HG03039 (cell line): ENCODE measurements at regions not wholly inside any gene's neighbourhood (a gene's known extent, or its start where the extent isn't known, plus 50 kb on each side); places are given as distances from the start of the nearest gene placed in this dataset.

Experiments used
- ATAC-seq: cut with Tn5 transposase; IDR thresholded peaks from one replicate; pipeline ENCODE4 v1.9.1; 2021; ENCODE audit warnings: mild to moderate bottlenecking, moderate library complexity; ENCODE audit not compliant: unreplicated experiment

DNA sequence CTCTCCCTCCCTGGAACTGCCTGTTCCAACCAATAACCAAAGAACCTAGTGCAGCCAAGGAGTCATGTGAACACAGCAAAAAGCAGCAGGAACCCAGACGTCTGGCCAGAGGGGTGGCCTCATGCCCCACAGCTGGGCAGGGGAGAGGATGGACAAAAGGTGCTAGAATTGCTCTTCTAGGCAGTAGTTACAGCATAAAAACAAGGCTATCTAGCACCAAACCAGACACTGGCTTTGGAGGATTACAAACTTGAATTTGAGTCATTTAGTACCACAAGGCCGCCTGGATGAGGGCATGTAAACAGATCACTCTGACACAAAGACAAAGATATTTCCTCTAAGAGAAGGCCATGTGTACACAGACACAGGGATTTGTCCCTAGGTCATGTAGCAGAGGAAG, 423.3 kb upstream of the MAF start:
- ATAC-seq: no peak

DNA sequence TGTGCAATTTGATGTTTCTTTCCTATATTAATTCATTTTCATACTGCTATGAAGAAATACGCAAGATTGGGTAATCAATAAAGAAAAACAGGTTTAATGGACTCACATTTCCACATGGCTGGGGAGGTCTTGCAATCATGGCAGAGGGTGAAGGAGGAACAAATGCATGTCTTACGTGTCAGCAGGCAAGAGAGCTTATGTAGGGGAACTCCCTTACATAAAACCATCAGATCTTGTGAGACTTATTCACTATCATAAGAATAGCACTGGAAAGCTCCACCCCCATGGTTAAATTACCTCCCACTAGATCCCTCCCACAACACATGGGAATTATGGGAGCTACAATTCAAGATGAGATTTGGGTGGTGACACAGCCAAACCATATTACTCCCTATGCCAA, 418.9 kb upstream of the MAF start:
- ATAC-seq: no peak

DNA sequence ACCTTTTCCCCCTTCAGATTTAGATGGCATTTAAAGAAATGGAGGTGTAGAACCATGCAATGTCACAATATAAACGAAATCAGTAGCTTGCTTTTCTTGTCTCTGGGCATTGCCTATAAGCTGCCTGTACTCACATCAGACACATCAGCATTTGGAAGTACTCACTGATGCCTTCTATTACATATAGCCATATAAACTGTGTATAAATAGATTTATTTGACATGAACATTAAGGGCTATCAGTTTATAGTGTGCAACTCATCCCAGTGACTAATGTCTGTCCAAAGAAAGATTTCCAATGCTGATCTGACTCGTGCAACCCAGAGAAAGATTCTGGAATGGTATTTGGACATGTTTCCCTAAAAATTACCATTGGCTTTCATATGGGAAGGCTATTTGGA, 417.9 kb upstream of the MAF start:
- no peak for ATAC-seq

DNA sequence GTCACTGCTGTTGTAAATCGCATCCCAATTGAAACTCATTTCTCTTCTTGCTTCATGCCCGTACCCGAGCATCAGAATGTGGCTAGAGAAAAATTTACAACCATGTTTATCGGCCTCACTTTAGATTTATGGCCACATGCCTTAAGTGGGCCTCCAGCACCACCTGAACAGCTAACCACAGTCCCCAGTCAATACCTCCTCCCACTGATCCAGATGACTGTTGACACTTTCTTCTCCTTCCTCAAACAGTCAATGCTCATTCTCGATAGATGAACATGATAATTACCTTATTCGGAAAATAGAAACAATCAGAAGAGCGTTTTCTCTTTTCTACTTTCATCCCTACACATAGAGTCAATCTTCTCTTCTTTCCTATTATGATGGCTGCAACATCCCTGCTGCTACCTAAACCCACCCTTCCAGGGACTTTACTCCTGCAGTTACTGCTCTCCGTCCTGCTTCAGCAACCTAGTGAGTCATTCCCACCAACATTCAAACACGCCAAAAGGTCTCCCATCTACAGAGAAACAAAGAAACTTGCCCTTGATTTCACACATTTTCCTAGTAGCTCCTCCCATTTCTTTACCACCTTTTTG, 416.3 kb upstream of the MAF start:
- ATAC-seq: no peak

DNA sequence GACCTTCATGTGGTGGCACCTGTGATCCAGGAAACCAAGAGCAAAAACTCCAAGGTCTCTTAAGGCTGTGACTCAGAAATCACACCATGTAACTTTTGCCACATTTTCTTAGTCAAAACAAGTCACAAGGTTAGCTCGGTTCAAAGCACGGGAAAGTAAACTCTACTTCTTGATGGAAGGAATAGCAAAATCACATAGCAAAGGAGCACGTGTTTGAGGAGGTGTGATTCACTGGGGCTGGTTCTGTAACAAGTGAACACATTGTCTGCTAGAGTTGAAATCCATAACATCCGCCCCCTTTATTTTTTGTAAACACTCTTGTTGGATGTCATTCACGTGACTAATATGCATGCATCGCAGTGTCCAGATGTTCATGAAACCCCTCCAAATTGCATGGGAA, 415.0 kb upstream of the MAF start:
- ATAC-seq: no peak

DNA sequence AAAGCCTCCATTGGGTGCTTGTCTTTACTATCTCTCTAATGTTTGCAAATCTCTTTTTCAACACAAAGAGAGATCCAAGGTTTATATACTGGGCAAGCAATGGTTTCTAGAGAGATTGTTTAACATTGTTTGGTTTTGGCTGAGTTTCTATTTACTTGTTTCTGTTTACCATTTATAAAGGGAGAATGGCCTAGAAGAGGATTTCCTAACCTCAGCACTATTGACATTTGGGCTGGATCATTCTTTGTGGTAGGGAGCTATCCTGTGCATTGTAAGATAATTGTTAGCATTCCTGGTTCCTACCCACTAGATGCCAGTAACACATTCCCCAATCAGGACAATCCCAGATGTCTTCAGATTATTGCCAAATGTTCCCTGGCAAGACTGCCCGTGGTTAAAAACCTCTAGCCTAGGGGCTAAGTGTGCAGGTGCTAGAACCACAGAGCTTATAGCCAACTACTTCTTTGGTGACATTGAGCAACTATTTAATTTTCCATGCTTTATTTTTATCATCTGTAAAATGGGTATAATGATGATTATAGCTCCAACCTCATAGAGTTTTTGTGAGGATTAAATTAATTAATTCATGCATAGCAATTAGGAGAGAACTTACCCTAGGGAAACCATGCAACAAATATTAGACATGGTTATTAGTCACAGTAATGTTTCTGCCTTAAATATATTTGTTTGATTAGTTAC, 413.9 kb upstream of the MAF start:
- ATAC-seq: no peak

DNA sequence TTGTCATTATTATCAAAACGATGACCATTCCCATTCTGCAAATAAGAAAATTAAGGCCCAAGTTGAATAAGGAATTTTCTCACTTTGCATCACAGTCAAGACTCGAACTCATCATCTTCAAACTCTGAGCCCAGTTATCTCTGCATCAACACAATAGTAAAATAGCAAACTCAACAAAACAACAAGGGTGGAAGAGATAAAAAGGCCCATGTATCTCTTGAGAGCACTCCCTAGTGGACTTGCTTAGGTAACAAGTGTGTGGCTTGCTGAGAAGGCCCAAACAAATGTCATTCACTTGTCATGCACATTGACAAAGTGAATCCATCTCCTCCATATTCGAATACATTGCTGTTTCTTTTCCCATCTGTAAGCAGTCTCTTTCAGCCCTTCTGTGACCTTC, 412.0 kb upstream of the MAF start:
- ATAC-seq: no peak

DNA sequence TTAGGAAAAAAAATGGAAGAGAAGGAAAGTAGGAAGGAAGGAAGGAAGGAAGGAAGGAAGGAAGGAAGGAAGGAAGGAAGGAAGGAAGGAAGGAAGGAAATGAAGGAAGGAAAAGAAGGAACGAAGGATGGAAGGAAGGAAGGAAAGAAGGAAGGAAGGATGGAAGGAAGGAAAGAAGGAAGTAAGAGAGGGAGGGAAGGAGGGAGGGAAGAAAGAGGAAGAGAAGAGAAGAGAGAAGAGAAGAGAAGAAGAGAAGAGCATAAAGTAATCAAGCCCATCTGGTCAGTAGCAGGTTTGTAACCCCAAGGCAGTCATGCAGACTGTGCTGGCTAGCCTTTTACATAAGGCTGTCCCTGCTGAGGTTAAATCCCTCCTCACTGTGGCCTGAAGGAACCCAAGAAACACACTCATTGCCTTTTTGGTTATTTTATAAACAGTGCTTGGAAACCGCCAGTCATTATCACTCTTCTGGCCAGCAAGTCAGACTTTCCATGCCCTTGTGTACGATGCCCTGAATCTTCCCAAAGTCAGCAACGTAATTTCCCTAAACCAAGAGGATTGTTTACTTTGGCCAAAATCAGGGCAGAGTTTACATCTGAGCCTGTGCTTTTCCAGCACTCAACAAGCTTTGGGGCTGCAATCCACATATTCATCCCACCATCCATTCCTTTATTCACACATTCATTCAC, 409.6 kb upstream of the MAF start:
- no peak for ATAC-seq

DNA sequence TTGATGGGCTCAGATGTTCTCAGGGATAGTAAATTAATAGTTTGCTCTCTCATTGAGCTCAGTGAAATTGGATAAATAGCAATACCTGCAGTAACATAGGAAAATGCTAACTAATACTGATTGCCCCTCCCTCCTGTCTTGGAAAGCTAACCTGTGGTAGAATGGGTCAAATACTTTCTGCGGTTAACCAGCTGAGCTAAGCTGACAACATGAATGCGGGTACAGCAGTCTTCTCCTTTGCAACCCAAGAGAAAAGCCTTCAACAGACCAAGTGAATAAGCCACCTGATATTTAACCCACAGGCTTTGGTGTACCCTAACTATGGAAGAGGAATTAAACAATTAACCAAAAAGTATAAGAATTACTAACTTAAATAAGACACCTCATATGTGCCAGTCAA, 408.3 kb upstream of the MAF start:
- no peak for ATAC-seq

DNA sequence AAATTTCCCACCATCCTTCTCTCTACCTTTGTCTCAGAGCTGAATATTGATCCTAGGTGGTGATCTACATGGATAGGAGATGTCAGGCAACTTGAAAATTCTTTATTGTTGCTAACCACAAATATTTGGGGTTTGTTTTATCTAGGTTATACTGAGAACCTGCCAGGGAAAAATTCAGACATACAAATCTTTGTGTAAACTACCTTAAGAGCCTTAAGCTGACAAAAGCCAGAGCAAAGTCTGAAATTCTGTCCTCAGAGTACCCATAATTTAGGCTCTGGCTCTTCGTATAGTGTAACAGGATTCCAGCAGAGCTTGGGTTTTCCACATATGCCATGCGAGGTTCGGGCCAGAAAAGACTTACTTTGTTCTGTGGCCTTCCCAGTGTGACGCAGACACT, 406.7 kb upstream of the MAF start:
- no peak for ATAC-seq

DNA sequence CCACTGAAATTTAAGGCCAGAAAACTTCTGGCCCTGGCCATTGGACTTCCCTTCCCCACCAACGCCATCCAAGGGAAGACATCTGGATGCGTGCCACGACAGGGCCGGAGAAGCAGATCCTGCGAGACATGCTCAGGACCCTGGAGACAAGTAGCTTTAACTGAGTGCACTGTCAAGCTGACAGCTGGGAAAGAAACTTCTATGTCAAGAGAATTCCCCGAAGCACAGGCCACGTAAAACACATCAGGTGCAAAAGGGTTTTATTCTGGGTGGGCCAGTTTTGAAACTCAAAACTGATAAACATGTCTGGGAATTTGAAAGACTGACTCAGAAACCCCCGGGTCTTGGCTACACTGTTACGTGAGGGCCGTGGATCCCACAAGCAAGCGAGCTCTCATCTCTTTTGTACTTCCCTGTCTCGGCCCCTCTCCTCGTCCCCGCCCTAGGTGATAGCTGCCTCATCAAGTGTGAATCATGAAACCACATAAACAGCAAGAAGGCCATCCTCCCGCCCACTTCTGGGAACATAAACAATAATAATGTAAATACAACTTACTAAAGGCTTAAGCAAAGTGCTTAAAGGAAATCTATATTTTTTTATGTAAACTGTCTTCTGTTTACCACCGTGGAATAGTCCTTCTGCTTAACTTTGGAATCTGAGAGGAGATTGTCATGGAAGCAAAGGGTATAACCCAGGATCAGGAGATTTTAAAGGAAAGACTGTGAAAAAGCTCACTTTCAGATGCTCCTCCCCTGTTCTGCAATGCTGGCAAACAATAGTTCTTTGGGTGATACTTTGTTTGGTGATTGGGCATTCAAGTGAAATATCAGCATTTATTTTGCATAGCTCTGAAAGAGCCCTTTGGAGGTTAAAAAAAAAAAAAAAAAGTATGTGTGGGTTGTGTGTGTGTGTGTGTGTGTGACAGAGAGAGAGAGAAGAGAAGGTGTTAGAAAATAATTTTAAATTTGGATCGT, 406.0 kb upstream of the MAF start:
- ATAC-seq: no peak

DNA sequence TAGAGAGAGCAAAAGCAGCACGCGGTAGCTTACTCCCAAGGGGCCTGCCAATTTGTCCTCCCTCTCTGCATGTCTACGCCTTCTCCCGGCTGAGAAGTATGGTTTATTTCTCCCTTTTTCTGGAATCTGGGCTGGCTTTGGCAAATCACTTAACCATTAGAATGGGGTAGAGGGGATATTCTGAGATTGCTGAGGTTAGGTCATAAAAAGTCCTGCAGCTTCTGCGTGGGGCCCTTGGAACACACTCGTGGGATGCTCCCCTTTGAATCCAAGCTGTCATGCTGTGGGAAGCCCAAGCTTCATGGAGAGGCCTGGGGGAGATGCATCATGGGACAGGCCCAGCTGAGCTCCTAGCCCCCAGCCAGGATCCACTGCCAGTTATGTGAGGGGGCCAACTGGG, 403.6 kb upstream of the MAF start:
- ATAC-seq: no peak

DNA sequence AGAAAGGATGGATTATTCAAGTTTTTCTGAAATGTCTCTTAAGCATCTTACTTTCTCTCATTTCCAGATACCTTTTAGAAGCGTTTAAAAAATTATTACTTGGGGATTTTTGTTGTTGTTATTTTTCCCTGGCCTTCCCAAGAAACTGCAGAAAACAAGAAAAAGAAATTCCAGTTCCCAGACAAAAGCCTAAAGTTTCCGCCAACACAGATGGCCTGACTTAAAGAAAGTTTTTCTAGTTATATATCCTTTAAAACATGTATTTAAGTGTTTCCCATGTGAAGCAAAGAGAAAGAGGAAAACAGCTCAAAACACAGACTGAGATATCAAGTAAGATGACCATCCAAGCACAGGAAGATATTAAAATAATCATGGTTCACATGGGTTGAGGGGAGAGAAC, 401.7 kb upstream of the MAF start:
- ATAC-seq: no peak

DNA sequence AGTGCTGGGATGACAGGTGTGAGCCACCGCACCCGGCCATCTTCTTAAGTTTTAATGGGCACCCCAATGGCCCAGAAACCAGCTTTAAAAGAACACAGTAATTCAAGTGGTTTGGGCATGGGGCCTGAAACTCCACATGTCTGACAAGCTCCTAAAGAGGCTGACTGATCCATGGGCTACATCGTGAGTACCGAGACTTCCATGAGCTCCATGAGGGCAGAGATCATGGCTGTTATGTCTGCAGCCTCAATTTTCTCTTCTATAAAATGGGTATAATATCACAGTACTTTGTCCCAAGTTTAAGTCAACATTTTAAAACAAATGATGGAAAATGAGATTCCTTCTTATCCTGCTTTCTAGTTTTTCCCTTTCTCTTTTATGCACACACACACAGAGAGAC, 397.6 kb upstream of the MAF start:
- no peak for ATAC-seq

DNA sequence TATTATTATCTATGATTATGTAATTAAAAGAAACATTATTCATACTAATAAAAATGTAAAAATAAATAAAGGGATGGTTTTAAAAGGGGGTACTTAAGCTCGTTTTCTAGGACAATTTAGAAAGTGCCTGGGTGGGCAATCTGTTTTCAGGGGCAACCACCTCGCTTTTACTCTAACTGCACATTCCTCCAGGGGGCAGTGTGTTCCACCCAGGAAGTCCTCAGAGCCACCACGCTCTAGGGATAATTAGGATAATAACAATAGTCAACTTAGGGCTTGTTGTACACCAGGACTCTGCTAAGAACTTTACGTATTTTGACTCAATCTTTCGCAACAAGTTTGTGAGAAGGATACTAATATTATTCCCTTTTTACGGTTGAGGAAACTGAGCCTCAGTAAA, 396.7 kb upstream of the MAF start:
- ATAC-seq: no peak

DNA sequence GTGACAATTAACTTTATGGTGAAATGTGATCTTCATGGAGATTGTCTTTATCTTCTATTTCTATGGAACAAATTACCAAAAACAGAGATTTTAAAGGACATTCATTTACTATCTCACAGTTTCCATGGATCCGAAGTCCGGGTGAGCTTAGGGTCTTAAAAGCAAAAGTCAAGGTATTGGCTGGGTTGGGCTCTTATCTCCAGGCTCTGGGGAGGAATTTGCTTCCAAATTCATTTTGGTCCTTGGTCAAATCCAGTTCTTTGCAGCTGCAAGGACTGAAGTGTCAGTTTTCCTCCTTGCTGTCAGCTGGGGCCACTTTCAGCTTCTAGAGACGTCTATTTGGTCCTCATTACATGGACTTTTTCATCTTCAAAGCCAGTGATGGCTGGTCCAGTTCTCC, 395.8 kb upstream of the MAF start:
- no peak for ATAC-seq

DNA sequence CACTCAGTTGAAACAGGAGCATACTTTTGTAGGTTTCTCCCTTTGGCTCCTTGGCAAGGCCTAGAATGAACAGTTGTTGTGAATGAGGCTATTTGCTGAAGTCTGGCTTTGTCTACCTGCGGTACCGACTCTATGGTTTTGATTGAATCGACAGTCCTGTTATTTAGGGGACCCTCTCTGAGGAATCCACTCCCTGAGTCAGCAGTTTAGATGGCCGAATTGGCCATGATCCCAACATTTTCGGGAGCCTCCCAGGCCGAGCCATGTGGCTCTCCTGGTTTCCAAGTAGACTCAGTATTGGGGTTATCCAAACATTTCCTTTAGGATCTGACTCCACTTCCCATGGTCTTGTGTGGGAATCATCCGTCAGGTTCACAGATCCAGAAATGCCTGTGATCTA, 394.8 kb upstream of the MAF start:
- ATAC-seq: no peak

DNA sequence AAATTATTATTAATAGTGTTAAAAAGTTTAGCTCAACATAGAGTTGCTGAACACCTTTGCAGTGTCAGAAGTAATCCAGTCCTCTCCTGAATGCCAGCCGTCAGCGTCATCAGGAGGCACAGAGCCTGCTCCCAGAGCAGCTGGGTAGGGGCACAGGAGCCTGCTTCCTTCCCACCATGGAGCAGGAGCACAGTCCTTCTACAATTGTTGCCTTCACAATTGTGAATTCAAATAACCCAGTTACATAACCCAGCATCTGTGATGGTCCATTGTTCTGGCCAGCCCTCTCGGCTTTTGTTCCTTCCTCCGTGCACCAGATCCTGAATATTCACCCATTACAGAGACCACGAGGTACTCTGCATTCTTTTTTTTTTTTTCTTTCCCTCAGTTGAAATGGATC, 393.9 kb upstream of the MAF start:
- no peak for ATAC-seq

DNA sequence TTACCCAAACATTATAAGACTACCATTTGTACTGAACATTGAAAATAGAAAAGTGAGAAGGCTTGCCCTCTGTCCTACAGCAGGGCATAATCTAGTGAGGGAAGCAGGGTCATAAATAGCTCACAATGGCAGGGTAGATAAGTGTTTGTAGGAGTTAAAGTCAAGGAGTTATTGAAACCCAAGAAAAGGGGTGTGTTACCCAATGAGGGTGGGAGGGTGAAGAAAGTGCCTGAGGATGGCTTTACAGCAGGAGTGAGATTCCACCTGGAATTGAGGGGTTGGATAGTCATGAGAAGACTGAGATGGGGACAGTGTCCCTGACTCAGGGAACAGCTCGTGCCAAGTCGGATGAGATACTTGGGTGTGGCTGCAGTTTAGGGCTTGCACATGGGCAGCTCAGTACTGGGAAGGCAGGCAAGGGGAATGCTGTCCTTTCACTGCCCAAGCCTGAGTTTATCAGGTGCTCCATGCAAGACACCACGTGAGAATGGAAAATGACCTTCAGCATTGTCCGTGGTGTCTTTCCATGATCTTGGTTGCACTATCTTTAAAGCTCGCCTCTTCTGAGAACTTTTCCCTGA, 393.2 kb upstream of the MAF start:
- no peak for ATAC-seq

DNA sequence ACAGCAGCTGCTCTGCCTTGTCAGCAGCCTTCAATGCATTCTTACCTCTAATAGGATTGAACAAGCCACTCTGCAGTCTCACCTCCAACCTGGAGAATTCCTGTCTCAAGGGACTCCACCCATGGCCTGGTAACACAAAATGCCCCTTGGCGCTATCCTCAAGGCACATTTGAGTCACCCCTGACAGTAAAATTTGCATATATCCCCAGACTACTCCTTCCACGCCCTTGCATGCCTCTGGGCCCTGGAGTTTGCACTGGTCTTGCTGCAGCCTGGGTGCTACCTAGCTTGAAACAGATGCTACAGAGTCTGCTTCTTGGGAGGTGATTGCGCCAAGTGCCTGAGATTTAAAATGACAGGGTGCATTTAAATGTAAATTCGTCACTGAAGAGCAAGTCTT, 391.4 kb upstream of the MAF start:
- ATAC-seq: no peak

DNA sequence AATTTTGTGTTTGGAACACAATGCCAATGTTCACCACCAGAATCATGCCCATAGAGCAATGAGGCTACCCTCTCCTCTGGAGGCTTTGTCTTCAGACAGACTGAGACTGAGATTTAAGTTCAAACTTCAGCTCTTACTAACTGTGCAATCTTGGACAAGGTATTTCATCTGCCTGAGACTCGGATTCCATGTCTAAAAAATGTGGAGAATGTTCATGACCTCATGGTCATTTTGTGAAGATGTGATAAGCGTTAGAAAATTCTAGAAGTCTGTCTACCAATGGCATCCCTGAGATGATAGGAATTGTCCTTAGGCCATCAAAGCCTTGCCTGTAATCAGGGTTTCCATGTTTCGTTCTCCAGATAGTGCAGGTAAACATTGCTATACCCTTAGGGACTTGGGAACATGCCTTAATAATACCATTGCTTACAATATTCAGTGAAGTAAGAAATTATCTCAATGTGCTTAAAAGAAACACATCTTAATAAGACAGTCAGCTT, 388.2 kb upstream of the MAF start:
- ATAC-seq: no peak
